SK-N-SH treated with all-trans-retinoic acid at 6 μM for 48 hours (cell line): ENCODE measurements at regions not wholly inside any gene's neighbourhood (a gene's known extent, or its start where the extent isn't known, plus 50 kb on each side); places are given as distances from the start of the nearest gene placed in this dataset.

Experiments
- ATAC-seq: fragments of 200-7000 bp; cut with Tn5 transposase; 3 replicates; pipeline ENCODE4 v1.9.1; 2020; ENCODE audit warnings: mild to moderate bottlenecking, moderate library complexity
- ARNTL ChIP-seq: fragments of 450-650 bp; formaldehyde crosslinking; IDR thresholded peaks from 2 replicates; pipeline ENCODE4 v1.5.0; 2020; ENCODE audit warnings: low read depth, mild to moderate bottlenecking, moderate library complexity, borderline replicate concordance
- BACH2 ChIP-seq: fragments of 250-450 bp; sonication (Bioruptor Pico); IDR thresholded peaks from 2 replicates; pipeline ENCODE4 v1.9.0; 2021; ENCODE audit warnings: mild to moderate bottlenecking, borderline replicate concordance
- CSDC2 ChIP-seq: fragments of 250-450 bp; sonication (Bioruptor Pico); IDR thresholded peaks from 2 replicates; pipeline ENCODE4 v1.5.0; 2020; ENCODE audit warnings: mild to moderate bottlenecking, moderate library complexity
- ESRRG ChIP-seq: fragments of 250-450 bp; sonication (Bioruptor Pico); IDR thresholded peaks from 2 replicates; pipeline ENCODE4 v1.6.1; 2021; ENCODE audit warnings: mild to moderate bottlenecking
- GLIS3 ChIP-seq: fragments of 250-450 bp; sonication (Bioruptor Pico); IDR thresholded peaks from 2 replicates; pipeline ENCODE4 v1.5.0; 2020; ENCODE audit warnings: mild to moderate bottlenecking, moderate library complexity
- ISL1 ChIP-seq: fragments of 250-450 bp; sonication (Bioruptor Pico); IDR thresholded peaks from 2 replicates; pipeline ENCODE4 v2.1.2; 2022; ENCODE audit warnings: mild to moderate bottlenecking, moderate library complexity
- OSR1 ChIP-seq: fragments of 250-450 bp; sonication (Bioruptor Pico); IDR thresholded peaks from 2 replicates; pipeline ENCODE4 v1.8.0; 2022; ENCODE audit warnings: moderate library complexity, mild to moderate bottlenecking, inconsistent platforms
- PATZ1 ChIP-seq: fragments of 250-450 bp; sonication (Bioruptor Pico); IDR thresholded peaks from 2 replicates; pipeline ENCODE4 v1.8.0; 2020; ENCODE audit warnings: mild to moderate bottlenecking, moderate library complexity, borderline replicate concordance
- PPARA ChIP-seq: fragments of 250-450 bp; sonication (Bioruptor Pico); IDR thresholded peaks from 2 replicates; pipeline ENCODE4 v1.5.0; 2020; ENCODE audit warnings: mild to moderate bottlenecking, borderline replicate concordance
- RARB ChIP-seq: fragments of 250-450 bp; sonication (Bioruptor Pico); IDR thresholded peaks from 2 replicates; pipeline ENCODE4 v1.8.0; 2021; ENCODE audit warnings: mild to moderate bottlenecking, moderate library complexity
- SNAI2 ChIP-seq: fragments of 250-450 bp; sonication (Bioruptor Pico); IDR thresholded peaks from 2 replicates; pipeline ENCODE4 v1.5.0; 2020; ENCODE audit warnings: mild to moderate bottlenecking, moderate library complexity
- TCF4 ChIP-seq: fragments of 250-450 bp; sonication (Bioruptor Pico); IDR thresholded peaks from 2 replicates; pipeline ENCODE4 v1.8.0; 2021; ENCODE audit warnings: mild to moderate bottlenecking, moderate library complexity, borderline replicate concordance
- TOX ChIP-seq: fragments of 250-450 bp; sonication (Bioruptor Pico); IDR thresholded peaks from 2 replicates; pipeline ENCODE4 v1.8.0; 2021; ENCODE audit warnings: mild to moderate bottlenecking, moderate library complexity, borderline replicate concordance
- ZC3H10 ChIP-seq: fragments of 250-450 bp; sonication (Bioruptor Pico); IDR thresholded peaks from 2 replicates; pipeline ENCODE4 v1.5.1; 2021; ENCODE audit warnings: mild to moderate bottlenecking, moderate library complexity
- ZFP3 ChIP-seq: fragments of 250-450 bp; sonication (Bioruptor Pico); IDR thresholded peaks from 2 replicates; pipeline ENCODE4 v1.5.0; 2020; ENCODE audit warnings: mild to moderate bottlenecking, moderate library complexity
- ZFP30 ChIP-seq: fragments of 450-650 bp; formaldehyde crosslinking; IDR thresholded peaks from 2 replicates; pipeline ENCODE4 v1.5.0; 2022; ENCODE audit warnings: mild to moderate bottlenecking, moderate library complexity
- ZNF565 ChIP-seq: fragments of 450-650 bp; formaldehyde crosslinking; conservative IDR thresholded peaks from 2 replicates; pipeline ENCODE4 v1.5.0; 2020; ENCODE audit warnings: low read depth, mild to moderate bottlenecking, moderate library complexity
- ZNF70 ChIP-seq: fragments of 450-650 bp; formaldehyde crosslinking; IDR thresholded peaks from 2 replicates; pipeline ENCODE4 v1.5.0; 2020; ENCODE audit warnings: mild to moderate bottlenecking, moderate library complexity
- ZNF8 ChIP-seq: fragments of 450-650 bp; formaldehyde crosslinking; IDR thresholded peaks from 2 replicates; pipeline ENCODE4 v1.5.0; 2020; ENCODE audit warnings: mild to moderate bottlenecking, moderate library complexity
- TF ChIP-seq, protein P1 (sequence below): fragments of 250-450 bp; sonication (Bioruptor Pico); IDR thresholded peaks from 2 replicates; pipeline ENCODE4 v1.5.1; 2021; ENCODE audit warnings: mild to moderate bottlenecking, moderate library complexity
- TF ChIP-seq, protein P2 (sequence below): fragments of 250-450 bp; sonication (Bioruptor Pico); IDR thresholded peaks from 2 replicates; pipeline ENCODE4 v1.5.0; 2020; ENCODE audit warnings: mild to moderate bottlenecking, moderate library complexity
- TF ChIP-seq, protein P3 (sequence below): fragments of 250-450 bp; sonication (Bioruptor Pico); IDR thresholded peaks from 2 replicates; pipeline ENCODE4 v1.8.0; 2021; ENCODE audit warnings: low read depth, mild to moderate bottlenecking, moderate library complexity, borderline replicate concordance
- TF ChIP-seq, protein P4 (sequence below): fragments of 250-450 bp; sonication (Bioruptor Pico); IDR thresholded peaks from 2 replicates; pipeline ENCODE4 v1.5.1; 2020; ENCODE audit warnings: low read depth, mild to moderate bottlenecking, moderate library complexity

DNA sequence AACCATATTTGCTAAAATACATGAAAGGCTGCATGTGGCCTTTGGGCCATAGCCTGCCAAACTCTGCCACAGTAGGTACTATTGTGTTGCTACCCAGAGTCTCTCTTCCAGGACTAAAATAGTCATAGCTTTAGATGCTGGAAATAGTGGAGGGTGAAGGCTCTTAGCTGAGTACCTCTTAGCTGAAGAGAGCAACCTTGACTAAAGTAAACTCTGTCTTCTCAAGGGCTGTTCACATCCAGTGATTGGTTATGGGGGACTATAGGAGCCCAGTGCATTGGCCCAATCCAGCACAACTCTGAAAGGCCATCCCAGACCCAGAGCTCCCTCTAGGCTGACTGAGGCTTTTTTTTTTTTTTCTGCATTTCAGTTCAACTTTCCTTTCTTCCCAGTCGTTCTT, 117.8 kb upstream of the ACP3 start:
- no peak for ATAC-seq
- TF ChIP-seq ZNF8 = no peak
- TF ChIP-seq ZFP30 = no peak
- TF ChIP-seq, protein P1, sequence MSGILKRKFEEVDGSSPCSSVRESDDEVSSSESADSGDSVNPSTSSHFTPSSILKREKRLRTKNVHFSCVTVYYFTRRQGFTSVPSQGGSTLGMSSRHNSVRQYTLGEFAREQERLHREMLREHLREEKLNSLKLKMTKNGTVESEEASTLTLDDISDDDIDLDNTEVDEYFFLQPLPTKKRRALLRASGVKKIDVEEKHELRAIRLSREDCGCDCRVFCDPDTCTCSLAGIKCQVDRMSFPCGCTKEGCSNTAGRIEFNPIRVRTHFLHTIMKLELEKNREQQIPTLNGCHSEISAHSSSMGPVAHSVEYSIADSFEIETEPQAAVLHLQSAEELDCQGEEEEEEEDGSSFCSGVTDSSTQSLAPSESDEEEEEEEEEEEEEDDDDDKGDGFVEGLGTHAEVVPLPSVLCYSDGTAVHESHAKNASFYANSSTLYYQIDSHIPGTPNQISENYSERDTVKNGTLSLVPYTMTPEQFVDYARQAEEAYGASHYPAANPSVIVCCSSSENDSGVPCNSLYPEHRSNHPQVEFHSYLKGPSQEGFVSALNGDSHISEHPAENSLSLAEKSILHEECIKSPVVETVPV (CRISPR knock-in tag) = no peak
- TF ChIP-seq, protein P2, sequence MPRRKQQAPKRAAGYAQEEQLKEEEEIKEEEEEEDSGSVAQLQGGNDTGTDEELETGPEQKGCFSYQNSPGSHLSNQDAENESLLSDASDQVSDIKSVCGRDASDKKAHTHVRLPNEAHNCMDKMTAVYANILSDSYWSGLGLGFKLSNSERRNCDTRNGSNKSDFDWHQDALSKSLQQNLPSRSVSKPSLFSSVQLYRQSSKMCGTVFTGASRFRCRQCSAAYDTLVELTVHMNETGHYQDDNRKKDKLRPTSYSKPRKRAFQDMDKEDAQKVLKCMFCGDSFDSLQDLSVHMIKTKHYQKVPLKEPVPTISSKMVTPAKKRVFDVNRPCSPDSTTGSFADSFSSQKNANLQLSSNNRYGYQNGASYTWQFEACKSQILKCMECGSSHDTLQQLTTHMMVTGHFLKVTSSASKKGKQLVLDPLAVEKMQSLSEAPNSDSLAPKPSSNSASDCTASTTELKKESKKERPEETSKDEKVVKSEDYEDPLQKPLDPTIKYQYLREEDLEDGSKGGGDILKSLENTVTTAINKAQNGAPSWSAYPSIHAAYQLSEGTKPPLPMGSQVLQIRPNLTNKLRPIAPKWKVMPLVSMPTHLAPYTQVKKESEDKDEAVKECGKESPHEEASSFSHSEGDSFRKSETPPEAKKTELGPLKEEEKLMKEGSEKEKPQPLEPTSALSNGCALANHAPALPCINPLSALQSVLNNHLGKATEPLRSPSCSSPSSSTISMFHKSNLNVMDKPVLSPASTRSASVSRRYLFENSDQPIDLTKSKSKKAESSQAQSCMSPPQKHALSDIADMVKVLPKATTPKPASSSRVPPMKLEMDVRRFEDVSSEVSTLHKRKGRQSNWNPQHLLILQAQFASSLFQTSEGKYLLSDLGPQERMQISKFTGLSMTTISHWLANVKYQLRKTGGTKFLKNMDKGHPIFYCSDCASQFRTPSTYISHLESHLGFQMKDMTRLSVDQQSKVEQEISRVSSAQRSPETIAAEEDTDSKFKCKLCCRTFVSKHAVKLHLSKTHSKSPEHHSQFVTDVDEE (CRISPR knock-in tag) = no peak
- no peak for TF ChIP-seq RARB (CRISPR knock-in tag)
- no peak for TF ChIP-seq ZNF565 (CRISPR knock-in tag)
- no peak for TF ChIP-seq ZNF70 (CRISPR knock-in tag)
- TF ChIP-seq, protein P3, sequence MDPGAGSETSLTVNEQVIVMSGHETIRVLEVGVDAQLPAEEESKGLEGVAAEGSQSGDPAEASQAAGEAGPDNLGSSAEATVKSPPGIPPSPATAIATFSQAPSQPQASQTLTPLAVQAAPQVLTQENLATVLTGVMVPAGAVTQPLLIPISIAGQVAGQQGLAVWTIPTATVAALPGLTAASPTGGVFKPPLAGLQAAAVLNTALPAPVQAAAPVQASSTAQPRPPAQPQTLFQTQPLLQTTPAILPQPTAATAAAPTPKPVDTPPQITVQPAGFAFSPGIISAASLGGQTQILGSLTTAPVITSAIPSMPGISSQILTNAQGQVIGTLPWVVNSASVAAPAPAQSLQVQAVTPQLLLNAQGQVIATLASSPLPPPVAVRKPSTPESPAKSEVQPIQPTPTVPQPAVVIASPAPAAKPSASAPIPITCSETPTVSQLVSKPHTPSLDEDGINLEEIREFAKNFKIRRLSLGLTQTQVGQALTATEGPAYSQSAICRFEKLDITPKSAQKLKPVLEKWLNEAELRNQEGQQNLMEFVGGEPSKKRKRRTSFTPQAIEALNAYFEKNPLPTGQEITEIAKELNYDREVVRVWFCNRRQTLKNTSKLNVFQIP = no peak
- TF ChIP-seq ISL1 (CRISPR knock-in tag) = no peak
- no peak for TF ChIP-seq TOX (CRISPR knock-in tag)
- TF ChIP-seq GLIS3 (CRISPR knock-in tag) = no peak
- no peak for TF ChIP-seq ZFP3 (CRISPR knock-in tag)
- no peak for TF ChIP-seq OSR1
- TF ChIP-seq ESRRG (CRISPR knock-in tag) = no peak
- no peak for TF ChIP-seq SNAI2
- TF ChIP-seq ARNTL (CRISPR knock-in tag) = no peak
- TF ChIP-seq, protein P4, sequence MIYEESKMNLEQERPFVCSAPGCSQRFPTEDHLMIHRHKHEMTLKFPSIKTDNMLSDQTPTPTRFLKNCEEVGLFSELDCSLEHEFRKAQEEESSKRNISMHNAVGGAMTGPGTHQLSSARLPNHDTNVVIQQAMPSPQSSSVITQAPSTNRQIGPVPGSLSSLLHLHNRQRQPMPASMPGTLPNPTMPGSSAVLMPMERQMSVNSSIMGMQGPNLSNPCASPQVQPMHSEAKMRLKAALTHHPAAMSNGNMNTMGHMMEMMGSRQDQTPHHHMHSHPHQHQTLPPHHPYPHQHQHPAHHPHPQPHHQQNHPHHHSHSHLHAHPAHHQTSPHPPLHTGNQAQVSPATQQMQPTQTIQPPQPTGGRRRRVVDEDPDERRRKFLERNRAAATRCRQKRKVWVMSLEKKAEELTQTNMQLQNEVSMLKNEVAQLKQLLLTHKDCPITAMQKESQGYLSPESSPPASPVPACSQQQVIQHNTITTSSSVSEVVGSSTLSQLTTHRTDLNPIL (CRISPR knock-in tag) = no peak
- TF ChIP-seq PPARA (CRISPR knock-in tag) = no peak
- TF ChIP-seq, all 23 proteins: peak for 0

DNA sequence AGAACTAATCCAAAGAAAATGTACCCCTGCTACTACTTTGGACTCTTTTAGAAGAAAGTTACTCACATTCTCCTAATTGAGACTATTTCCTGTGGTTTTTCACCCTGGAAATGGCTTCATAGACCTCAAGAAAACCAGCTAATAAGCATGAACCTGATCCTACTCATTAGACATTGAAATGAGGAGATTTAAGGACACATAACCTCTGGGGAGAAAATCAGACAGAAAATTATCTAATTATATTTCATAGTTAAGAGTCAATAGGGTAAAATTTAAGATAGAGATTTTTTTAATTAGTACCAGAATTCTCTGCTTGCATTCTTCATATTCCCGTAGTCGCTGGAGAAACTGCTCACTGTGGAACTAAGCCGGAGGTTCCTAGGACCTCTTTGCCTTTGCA, 114.6 kb upstream of the ACP3 start:
- no peak for ATAC-seq
- TF ChIP-seq SNAI2 (no peak), TOX (CRISPR knock-in tag) (no peak), ZNF70 (CRISPR knock-in tag) (no peak), ZC3H10 (CRISPR knock-in tag) (no peak), GLIS3 (CRISPR knock-in tag) (no peak), TCF4 (CRISPR knock-in tag) (no peak), ESRRG (CRISPR knock-in tag) (no peak), ARNTL (CRISPR knock-in tag) (no peak), ZFP30 (no peak), ZFP3 (CRISPR knock-in tag) (no peak), ZNF565 (CRISPR knock-in tag) (no peak), OSR1 (no peak), BACH2 (CRISPR knock-in tag) (no peak), ISL1 (CRISPR knock-in tag) (no peak), CSDC2 (CRISPR knock-in tag) (no peak), PATZ1 (CRISPR knock-in tag) (no peak)
- TF ChIP-seq, protein P3 = no peak
- TF ChIP-seq, protein P1 (CRISPR knock-in tag) = no peak
- TF ChIP-seq, protein P4 (CRISPR knock-in tag) = no peak
